Fibroblast of skin of left biceps (primary cell): ENCODE measurements at regions not wholly inside any gene's neighbourhood (a gene's known extent, or its start where the extent isn't known, plus 50 kb on each side); places are given as distances from the start of the nearest gene placed in this dataset.
A peak's percentile ranks its signal among the peaks of the same experiment; 100 is the strongest.

Experiments used
- DNase-seq, 2 experiments: peaks; one replicate each; pipeline ENCODE4 v3.0.0-alpha.2; 2013; ENCODE audit warnings: low read depth in 2 of 2

GRCh38 chr3:78148986-78149717 lies 1109.3 kb downstream of the ROBO2 start:
- DNase-seq, result no peak

- DNase-seq, result no peak
These were observed 1114.1 kb downstream of the ROBO2 start for GRCh38 chr3:78153973-78154372.

GRCh38 chr3:78154521-78155186 lies 1114.8 kb downstream of the ROBO2 start:
- no peak for DNase-seq

- DNase-seq, result no peak
These were observed 1121.8 kb downstream of the ROBO2 start for GRCh38 chr3:78161736-78162135.

- DNase-seq, result no peak
These were observed 1123.5 kb downstream of the ROBO2 start for GRCh38 chr3:78163379-78163778.

GRCh38 chr3:78165876-78166275 lies 1126.0 kb downstream of the ROBO2 start:
- DNase-seq, result no peak

GRCh38 chr3:78174821-78175220 lies 1134.9 kb downstream of the ROBO2 start:
- DNase-seq, result no peak

- DNase-seq, result no peak
These were observed 1137.0 kb downstream of the ROBO2 start for GRCh38 chr3:78176869-78177268.

GRCh38 chr3:78177780-78178179 lies 1137.9 kb downstream of the ROBO2 start:
- DNase-seq, result no peak

GRCh38 chr3:78178209-78178608 lies 1138.3 kb downstream of the ROBO2 start:
- no peak for DNase-seq

- peak; percentile 20 to 21 for DNase-seq
These were observed 1139.0 kb downstream of the ROBO2 start for GRCh38 chr3:78178740-78179363.

GRCh38 chr3:78183906-78184599 lies 1144.2 kb downstream of the ROBO2 start:
- no peak for DNase-seq

GRCh38 chr3:78186404-78186803 lies 1146.5 kb downstream of the ROBO2 start:
- DNase-seq, result no peak

- peak; percentile 32 to 36 for DNase-seq
These were observed 1161.2 kb downstream of the ROBO2 start for GRCh38 chr3:78201091-78201490.

- peak; percentile 71 to 78 for DNase-seq
These were observed 1165.1 kb downstream of the ROBO2 start for GRCh38 chr3:78204977-78205376.

- no peak for DNase-seq
These were observed 1181.4 kb downstream of the ROBO2 start for GRCh38 chr3:78221300-78221699.

GRCh38 chr3:78221796-78222195 lies 1181.9 kb downstream of the ROBO2 start:
- DNase-seq, result no peak

- DNase-seq, result no peak
These were observed 1195.9 kb downstream of the ROBO2 start for GRCh38 chr3:78235841-78236240.

GRCh38 chr3:78238811-78239210 lies 1198.9 kb downstream of the ROBO2 start:
- no peak for DNase-seq

- DNase-seq, result no peak
These were observed 1202.8 kb downstream of the ROBO2 start for GRCh38 chr3:78242724-78243123.

- DNase-seq, result no peak
These were observed 1204.2 kb downstream of the ROBO2 start for GRCh38 chr3:78244136-78244535.

GRCh38 chr3:78249294-78249693 lies 1209.4 kb downstream of the ROBO2 start:
- no peak for DNase-seq
